DND-41 (cell line): ENCODE measurements at regions not wholly inside any gene's neighbourhood (a gene's known extent, or its start where the extent isn't known, plus 50 kb on each side); places are given as distances from the start of the nearest gene placed in this dataset.

Experiments used
- ATAC-seq: fragments of 200-7000 bp; cut with Tn5 transposase; 3 replicates; pipeline ENCODE4 v1.9.1; 2021; ENCODE audit warnings: low read depth; ENCODE audit not compliant: insufficient read depth
- DNase-seq: peaks from one replicate; pipeline ENCODE4 v3.0.0-alpha.2; 2020
- H2AFZ ChIP-seq: 2 replicates; pipeline ENCODE4 v1.6.0; 2012; ENCODE audit warnings: low read depth, low read length
- H3K27ac ChIP-seq: 2 replicates; pipeline ENCODE4 v1.5.1; 2012; ENCODE audit warnings: low read length, inconsistent platforms
- H3K27me3 ChIP-seq: fragments of 200-600 bp; sonication (generic); 2 replicates; pipeline ENCODE4 v1.6.0; 2012; ENCODE audit warnings: low read length, mild to moderate bottlenecking, inconsistent platforms; ENCODE audit not compliant: insufficient read depth, poor library complexity
- H3K36me3 ChIP-seq: 2 replicates; pipeline ENCODE4 v1.5.1; 2012; ENCODE audit warnings: low read length, inconsistent platforms; ENCODE audit not compliant: insufficient read depth
- H3K4me1 ChIP-seq: 2 replicates; pipeline ENCODE4 v1.5.1; 2012; ENCODE audit warnings: mild to moderate bottlenecking, low read length; ENCODE audit not compliant: insufficient read depth
- H3K4me2 ChIP-seq: 2 replicates; pipeline ENCODE4 v1.6.0; 2012; ENCODE audit warnings: mild to moderate bottlenecking, moderate library complexity, low read length, inconsistent platforms; ENCODE audit not compliant: insufficient read depth
- H3K4me3 ChIP-seq, 2 experiments: fragments of 200-600 bp in 1 of 2; shearing (Covaris generic) in 1 of 2; 2 replicates each; pipeline ENCODE4 v1.5.1; 2012 to 2016; ENCODE audit warnings: inconsistent platforms in 2 of 2, low read length in 2 of 2, mild to moderate bottlenecking in 2 of 2, low read depth in 1 of 2, moderate library complexity in 1 of 2
- H3K79me2 ChIP-seq: 2 replicates; pipeline ENCODE4 v1.6.0; 2012; ENCODE audit warnings: low read length, inconsistent platforms; ENCODE audit not compliant: insufficient read depth
- H3K9ac ChIP-seq: 2 replicates; pipeline ENCODE4 v1.6.0; 2012; ENCODE audit warnings: low read depth, mild to moderate bottlenecking, inconsistent platforms, low read length, moderate library complexity
- H3K9me3 ChIP-seq: 2 replicates; pipeline ENCODE4 v1.5.1; 2012; ENCODE audit warnings: low read length, moderate library complexity, mild to moderate bottlenecking, inconsistent platforms; ENCODE audit not compliant: insufficient read depth, severe bottlenecking
- H4K20me1 ChIP-seq: 2 replicates; pipeline ENCODE4 v1.6.0; 2012; ENCODE audit warnings: low read length; ENCODE audit not compliant: insufficient read depth
- CTCF ChIP-seq: IDR thresholded peaks from 2 replicates; pipeline ENCODE4 v1.5.1; 2012; ENCODE audit warnings: borderline replicate concordance, low read length, moderate library complexity, mild to moderate bottlenecking; ENCODE audit not compliant: poor library complexity, severe bottlenecking; ENCODE audit errors: extremely low read depth
- EZH2 ChIP-seq: IDR thresholded peaks from 3 replicates; pipeline ENCODE4 v1.6.1; 2012; ENCODE audit warnings: borderline replicate concordance, low read depth, mild to moderate bottlenecking, moderate library complexity, low read length, inconsistent platforms; ENCODE audit not compliant: severe bottlenecking

GRCh38 chr15:77826006-77826695 lies 193.4 kb upstream of the LINGO1 start:
- Histone ChIP-seq H3K9me3 (no peaks in the 10 kb centered on the region), H3K27me3 (peaks cover 2% of the 10 kb centered on the region), H3K79me2 (no peaks in the 10 kb centered on the region), H3K9ac (no peak overlapping the region), H4K20me1 (no peaks in the 10 kb centered on the region; the same call in 1 of the 2 replicates), H3K4me2 (no peak overlapping the region), H3K4me1 (no peaks in the 10 kb centered on the region), H3K36me3 (no peaks in the 10 kb centered on the region), H3K27ac (no peak overlapping the region), H2AFZ (no peak overlapping the region), H3K4me3 (no peak overlapping the region)
- ATAC-seq (no peak), DNase-seq (no peak)
- TF ChIP-seq EZH2 (no peak), CTCF (no peak)

GRCh38 chr15:77825546-77825945 lies 192.8 kb upstream of the LINGO1 start:
- H2AFZ ChIP-seq, result no peak overlapping the region
- no peak overlapping the region for H3K4me3 ChIP-seq
- no peaks in the 10 kb centered on the region for H3K79me2 ChIP-seq
- DNase-seq (no peak), ATAC-seq (no peak)
- no peaks in the 10 kb centered on the region for H3K9me3 ChIP-seq
- TF ChIP-seq EZH2 (no peak), CTCF (no peak)
- H3K36me3 ChIP-seq, result no peaks in the 10 kb centered on the region
- no peak overlapping the region for H3K9ac ChIP-seq
- no peak overlapping the region for H3K27ac ChIP-seq
- H3K4me1 ChIP-seq, result no peaks in the 10 kb centered on the region
- H3K27me3 ChIP-seq, result peaks cover 2% of the 10 kb centered on the region
- no peak overlapping the region for H3K4me2 ChIP-seq
- no peaks in the 10 kb centered on the region; the same call in 1 of the 2 replicates for H4K20me1 ChIP-seq

- no peak for ATAC-seq
- DNase-seq, result no peak
- TF ChIP-seq EZH2 (no peak), CTCF (no peak)
- Histone ChIP-seq H3K9ac (no peak overlapping the region), H3K4me2 (no peak overlapping the region), H3K27ac (no peak overlapping the region), H2AFZ (no peak overlapping the region), H3K9me3 (no peaks in the 10 kb centered on the region), H3K4me1 (no peaks in the 10 kb centered on the region), H3K27me3 (peaks cover 2% of the 10 kb centered on the region), H4K20me1 (no peaks in the 10 kb centered on the region; the same call in 1 of the 2 replicates), H3K4me3 (no peak overlapping the region), H3K36me3 (no peaks in the 10 kb centered on the region), H3K79me2 (no peaks in the 10 kb centered on the region)
Measured at GRCh38 chr15:77825252-77825542, 192.5 kb upstream of the LINGO1 start.
